DND-41 (cell line): ENCODE measurements at regions not wholly inside any gene's neighbourhood (a gene's known extent, or its start where the extent isn't known, plus 50 kb on each side); places are given as distances from the start of the nearest gene placed in this dataset.

Source experiments
- EZH2 ChIP-seq: IDR thresholded peaks from 3 replicates; pipeline ENCODE4 v1.6.1; 2012; ENCODE audit warnings: borderline replicate concordance, low read depth, mild to moderate bottlenecking, moderate library complexity, low read length, inconsistent platforms; ENCODE audit not compliant: severe bottlenecking
- TF ChIP-seq, protein P1 (sequence below): IDR thresholded peaks from 2 replicates; pipeline ENCODE4 v1.5.1; 2012; ENCODE audit warnings: borderline replicate concordance, low read length, moderate library complexity, mild to moderate bottlenecking; ENCODE audit not compliant: poor library complexity, severe bottlenecking; ENCODE audit errors: extremely low read depth

DNA sequence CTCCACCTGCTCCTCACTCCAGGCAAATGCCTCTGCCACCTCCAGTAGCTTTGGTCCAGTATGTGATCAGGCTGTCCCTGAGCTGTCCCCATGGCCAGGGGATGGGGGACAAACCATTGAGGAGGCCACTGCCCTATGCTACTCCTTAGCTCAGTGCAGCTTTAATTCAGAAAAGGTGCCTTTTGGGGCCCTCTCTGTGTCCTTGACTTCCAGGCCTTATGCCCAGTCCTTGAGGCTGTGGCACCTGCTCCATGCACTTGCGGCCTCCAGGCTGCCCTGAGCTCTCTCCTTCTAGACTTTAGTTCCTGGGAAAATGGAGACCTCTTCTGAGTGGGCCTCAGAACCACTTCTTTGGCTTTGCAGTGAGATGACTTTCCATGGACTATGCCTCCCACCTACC, 650.8 kb upstream of the CELF2 start:
- TF ChIP-seq, protein P1, sequence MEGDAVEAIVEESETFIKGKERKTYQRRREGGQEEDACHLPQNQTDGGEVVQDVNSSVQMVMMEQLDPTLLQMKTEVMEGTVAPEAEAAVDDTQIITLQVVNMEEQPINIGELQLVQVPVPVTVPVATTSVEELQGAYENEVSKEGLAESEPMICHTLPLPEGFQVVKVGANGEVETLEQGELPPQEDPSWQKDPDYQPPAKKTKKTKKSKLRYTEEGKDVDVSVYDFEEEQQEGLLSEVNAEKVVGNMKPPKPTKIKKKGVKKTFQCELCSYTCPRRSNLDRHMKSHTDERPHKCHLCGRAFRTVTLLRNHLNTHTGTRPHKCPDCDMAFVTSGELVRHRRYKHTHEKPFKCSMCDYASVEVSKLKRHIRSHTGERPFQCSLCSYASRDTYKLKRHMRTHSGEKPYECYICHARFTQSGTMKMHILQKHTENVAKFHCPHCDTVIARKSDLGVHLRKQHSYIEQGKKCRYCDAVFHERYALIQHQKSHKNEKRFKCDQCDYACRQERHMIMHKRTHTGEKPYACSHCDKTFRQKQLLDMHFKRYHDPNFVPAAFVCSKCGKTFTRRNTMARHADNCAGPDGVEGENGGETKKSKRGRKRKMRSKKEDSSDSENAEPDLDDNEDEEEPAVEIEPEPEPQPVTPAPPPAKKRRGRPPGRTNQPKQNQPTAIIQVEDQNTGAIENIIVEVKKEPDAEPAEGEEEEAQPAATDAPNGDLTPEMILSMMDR: no peak
- TF ChIP-seq EZH2: no peak
